IPS-18a (cell line): ENCODE measurements at regions not wholly inside any gene's neighbourhood (a gene's known extent, or its start where the extent isn't known, plus 50 kb on each side); places are given as distances from the start of the nearest gene placed in this dataset.

Experiments
- H3K27ac ChIP-seq: one replicate; pipeline ENCODE4 v1.5.1; 2013; ENCODE audit warnings: low read length
- H3K27me3 ChIP-seq: one replicate; pipeline ENCODE4 v1.6.1; 2013; ENCODE audit warnings: mild to moderate bottlenecking, low read length; ENCODE audit not compliant: control insufficient read depth, insufficient read depth
- H3K36me3 ChIP-seq: one replicate; pipeline ENCODE4 v1.6.1; 2013; ENCODE audit warnings: low read depth, low read length; ENCODE audit not compliant: control insufficient read depth
- H3K4me1 ChIP-seq: one replicate; pipeline ENCODE4 v1.6.1; 2013; ENCODE audit warnings: low read depth, low read length; ENCODE audit not compliant: control insufficient read depth
- H3K4me3 ChIP-seq: one replicate; pipeline ENCODE4 v1.5.1; 2013; ENCODE audit warnings: low read length
- H3K9ac ChIP-seq: one replicate; pipeline ENCODE4 v1.6.1; 2013; ENCODE audit warnings: mild to moderate bottlenecking, low read length, moderate library complexity
- H3K9me3 ChIP-seq: one replicate; pipeline ENCODE4 v1.6.1; 2013; ENCODE audit warnings: low read depth, low read length; ENCODE audit not compliant: control insufficient read depth

DNA sequence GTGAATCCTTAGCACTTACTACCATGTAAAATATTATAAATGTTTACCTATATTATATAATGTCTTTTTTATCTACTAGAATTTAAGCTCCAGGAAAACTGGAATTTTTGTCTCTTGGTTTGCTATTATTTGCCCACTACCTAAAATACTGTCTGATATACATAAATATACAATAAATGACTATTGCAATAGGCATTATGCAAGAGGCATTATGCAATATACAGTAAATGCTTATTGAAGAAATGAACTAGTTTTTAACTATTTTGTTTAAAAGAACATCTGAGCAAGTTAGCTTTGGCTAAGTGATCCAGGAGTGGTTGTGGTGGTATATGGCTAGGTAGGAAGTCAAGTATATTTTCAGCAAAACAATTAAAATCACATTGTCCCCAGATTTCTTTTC lies 640.2 kb upstream of the PKN2 start:
- H3K9me3 ChIP-seq, result no peaks in the 10 kb centered on the region
- H3K36me3 ChIP-seq, result no peaks in the 10 kb centered on the region
- no peak overlapping the region for H3K9ac ChIP-seq
- no peak overlapping the region for H3K27ac ChIP-seq
- no peaks in the 10 kb centered on the region for H3K27me3 ChIP-seq
- no peak overlapping the region for H3K4me3 ChIP-seq
- no peaks in the 10 kb centered on the region for H3K4me1 ChIP-seq

DNA sequence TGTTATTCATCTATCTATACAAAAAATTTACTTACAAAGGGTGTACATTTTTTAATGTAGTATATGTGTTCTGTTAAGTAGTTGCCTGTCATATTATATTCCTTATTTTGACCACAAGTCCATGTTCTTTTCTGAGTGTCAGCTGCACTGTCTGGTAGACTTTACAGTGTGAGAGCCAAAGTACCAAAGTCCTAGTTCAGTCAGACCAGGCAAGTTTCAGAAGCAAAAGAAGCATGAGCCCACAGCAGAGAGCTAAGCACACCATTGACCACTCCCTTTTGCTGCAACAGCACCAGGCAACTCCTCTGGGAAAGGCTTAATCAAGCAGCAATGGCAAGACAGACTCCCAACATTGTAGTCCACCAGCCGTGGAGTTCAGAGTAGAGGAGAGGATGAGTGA lies 631.9 kb upstream of the PKN2 start:
- Histone ChIP-seq H3K27ac (no peak overlapping the region), H3K4me1 (no peaks in the 10 kb centered on the region), H3K4me3 (no peak overlapping the region), H3K36me3 (no peaks in the 10 kb centered on the region), H3K9me3 (no peaks in the 10 kb centered on the region), H3K9ac (no peak overlapping the region), H3K27me3 (no peaks in the 10 kb centered on the region)

DNA sequence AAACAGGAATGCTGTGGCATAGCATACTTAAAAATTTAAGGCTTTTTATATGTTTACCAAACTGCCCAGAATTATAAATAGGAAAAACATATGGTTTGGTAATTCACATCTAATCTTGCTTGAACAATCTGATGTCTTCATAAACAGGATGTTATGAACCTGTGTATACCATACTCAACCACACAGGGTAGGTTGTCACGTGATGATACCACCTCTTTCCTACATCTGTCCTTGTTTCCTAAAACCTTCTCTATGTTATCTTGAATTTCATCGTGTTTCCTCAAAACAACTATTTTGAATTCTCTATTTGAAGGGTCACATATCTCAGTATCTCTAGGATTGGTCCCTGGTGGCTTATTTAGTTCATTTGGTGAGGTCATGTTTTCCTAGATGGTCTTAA lies 631.0 kb upstream of the PKN2 start:
- Histone ChIP-seq H3K4me3 (no peak overlapping the region), H3K9ac (no peak overlapping the region), H3K4me1 (no peaks in the 10 kb centered on the region), H3K36me3 (no peaks in the 10 kb centered on the region), H3K27ac (no peak overlapping the region), H3K27me3 (no peaks in the 10 kb centered on the region), H3K9me3 (no peaks in the 10 kb centered on the region)

DNA sequence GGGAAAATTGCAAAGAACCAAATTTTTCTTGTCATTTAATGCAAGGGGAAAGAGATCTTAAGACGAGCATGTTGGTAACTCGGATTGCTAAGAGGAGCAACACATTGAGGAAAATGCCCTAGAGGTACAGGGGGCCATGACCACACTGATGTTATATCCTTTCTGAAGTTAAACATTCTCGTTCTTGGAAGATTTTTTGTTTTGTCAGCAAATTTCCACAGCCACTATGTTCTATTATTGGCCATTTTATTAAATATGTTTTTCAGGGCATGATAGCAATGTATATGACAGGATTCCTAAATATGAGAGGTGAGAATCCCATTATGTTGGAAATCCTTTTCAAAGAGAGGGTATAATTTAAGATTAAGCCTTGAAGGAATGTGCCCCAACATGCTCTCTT lies 627.2 kb upstream of the PKN2 start:
- H3K4me3 ChIP-seq, result no peak overlapping the region
- H3K4me1 ChIP-seq, result no peaks in the 10 kb centered on the region
- H3K9me3 ChIP-seq, result no peaks in the 10 kb centered on the region
- no peak overlapping the region for H3K27ac ChIP-seq
- H3K9ac ChIP-seq, result no peak overlapping the region
- no peaks in the 10 kb centered on the region for H3K36me3 ChIP-seq
- H3K27me3 ChIP-seq, result no peaks in the 10 kb centered on the region

DNA sequence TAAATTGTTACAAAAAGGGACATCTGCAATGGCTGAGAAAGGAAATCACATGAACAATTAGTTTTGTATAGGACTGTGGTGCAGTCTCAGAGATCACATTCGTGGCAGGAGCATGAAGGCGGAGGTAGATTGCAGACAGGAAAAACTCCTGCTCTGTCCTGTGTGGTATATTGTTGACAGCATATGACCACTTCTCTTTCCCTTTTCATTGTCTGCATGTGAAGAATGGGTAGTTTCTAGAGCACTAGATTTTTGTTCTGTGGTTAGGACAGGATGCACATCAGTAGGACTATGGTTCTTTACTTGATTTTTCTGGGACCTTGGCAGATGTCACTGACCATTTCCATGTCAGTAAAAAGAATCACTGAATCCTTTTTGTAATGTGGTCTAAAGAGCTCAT lies 625.9 kb upstream of the PKN2 start:
- Histone ChIP-seq H3K27me3 (no peaks in the 10 kb centered on the region), H3K9me3 (no peaks in the 10 kb centered on the region), H3K36me3 (no peaks in the 10 kb centered on the region), H3K4me3 (no peak overlapping the region), H3K27ac (no peak overlapping the region), H3K9ac (no peak overlapping the region), H3K4me1 (no peaks in the 10 kb centered on the region)

DNA sequence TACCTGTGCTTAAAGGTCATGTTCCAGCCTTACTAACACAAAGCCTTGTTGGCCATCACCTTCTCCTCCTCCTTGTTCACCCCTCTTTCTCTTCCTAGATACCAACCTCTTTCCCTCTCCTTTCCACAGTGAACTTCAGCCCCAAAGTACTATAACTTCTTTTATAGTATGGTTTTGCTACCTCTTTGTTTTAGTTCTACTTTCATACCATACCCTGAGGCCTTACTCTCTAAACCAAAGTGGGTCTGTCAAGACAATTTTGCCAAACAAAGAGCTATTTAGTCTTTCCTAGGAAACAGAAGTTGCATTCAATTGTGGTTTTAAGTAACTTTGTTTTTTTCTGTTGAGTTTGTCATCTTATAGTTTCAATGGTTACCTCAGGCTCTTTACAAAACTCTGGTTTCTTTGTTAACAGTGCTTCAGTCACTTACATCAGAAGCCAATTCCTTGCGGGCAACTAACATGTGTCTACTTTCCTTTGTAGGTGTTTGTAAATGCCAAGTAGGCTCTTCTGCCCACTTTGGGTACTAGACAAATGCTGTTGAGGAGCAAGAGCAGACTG lies 623.9 kb upstream of the PKN2 start:
- no peaks in the 10 kb centered on the region for H3K4me1 ChIP-seq
- H3K9me3 ChIP-seq, result no peaks in the 10 kb centered on the region
- H3K4me3 ChIP-seq, result no peak overlapping the region
- no peaks in the 10 kb centered on the region for H3K36me3 ChIP-seq
- H3K27me3 ChIP-seq, result no peaks in the 10 kb centered on the region
- no peak overlapping the region for H3K9ac ChIP-seq
- no peak overlapping the region for H3K27ac ChIP-seq

DNA sequence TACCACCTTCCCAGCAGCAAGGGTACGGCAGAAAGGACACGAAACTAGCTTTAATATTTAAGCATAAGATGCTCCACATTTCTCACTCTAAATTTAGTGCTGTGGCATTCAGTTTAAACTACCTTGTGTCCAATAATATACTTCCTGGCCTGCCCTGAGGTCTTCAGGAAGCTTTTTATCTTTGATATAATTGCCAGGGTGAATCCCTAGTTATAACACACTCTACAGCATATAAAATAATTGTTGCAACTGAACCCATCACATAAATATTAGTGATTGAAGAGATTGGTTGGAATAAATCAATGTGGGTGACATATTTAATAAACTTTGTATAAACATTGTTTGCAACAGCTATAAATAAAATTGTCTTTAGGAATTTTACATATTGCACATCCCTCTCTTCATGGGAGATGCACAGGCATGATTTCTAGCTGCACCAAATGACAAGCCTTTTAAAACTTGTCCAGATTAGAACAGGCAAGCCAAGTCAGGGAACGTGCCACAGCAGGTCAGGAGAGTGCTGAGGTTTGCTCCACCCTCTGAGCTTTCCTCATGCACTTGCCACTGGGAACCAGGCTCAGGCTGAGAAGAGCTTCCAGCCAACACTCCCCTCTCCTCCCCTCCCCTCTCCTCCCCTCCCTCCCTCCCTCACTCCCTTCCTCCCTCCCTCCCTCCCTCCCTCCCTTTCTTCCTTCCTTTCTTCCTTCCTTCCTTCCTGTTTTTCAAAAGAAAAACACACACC lies 623.2 kb upstream of the PKN2 start:
- no peak overlapping the region for H3K4me3 ChIP-seq
- H3K27me3 ChIP-seq, result no peaks in the 10 kb centered on the region
- H3K36me3 ChIP-seq, result no peaks in the 10 kb centered on the region
- no peaks in the 10 kb centered on the region for H3K9me3 ChIP-seq
- no peak overlapping the region for H3K27ac ChIP-seq
- H3K9ac ChIP-seq, result no peak overlapping the region
- no peaks in the 10 kb centered on the region for H3K4me1 ChIP-seq

GRCh38 chr1:88061492-88062177 lies 622.4 kb upstream of the PKN2 start:
- Histone ChIP-seq H3K27ac (no peak overlapping the region), H3K4me1 (no peaks in the 10 kb centered on the region), H3K9me3 (no peaks in the 10 kb centered on the region), H3K27me3 (no peaks in the 10 kb centered on the region), H3K4me3 (no peak overlapping the region), H3K36me3 (no peaks in the 10 kb centered on the region), H3K9ac (no peak overlapping the region)

DNA sequence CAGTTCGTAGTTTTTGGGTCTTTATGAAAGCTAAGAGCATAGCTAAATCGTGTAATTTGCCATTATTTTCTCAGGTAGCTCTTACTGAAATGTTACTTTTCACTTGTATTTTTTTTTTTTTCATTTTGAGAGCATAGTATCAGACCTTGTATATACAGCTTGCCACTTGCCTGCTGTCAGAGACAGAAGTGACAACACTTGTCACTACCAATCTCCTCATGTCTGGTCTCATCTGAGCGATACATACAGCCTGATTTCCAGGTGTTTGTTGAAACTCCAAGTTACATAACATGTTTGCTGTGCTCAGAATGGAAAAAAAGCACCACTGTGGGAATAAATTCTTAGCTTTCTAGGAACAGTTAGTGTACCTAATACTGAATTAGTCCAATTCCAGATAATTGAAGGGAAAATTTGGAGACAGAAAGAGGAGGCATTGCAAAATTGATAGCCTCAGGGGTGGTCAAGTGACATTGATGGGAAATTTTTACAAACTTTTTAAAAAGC lies 621.4 kb upstream of the PKN2 start:
- no peak overlapping the region for H3K4me3 ChIP-seq
- H3K27me3 ChIP-seq, result no peaks in the 10 kb centered on the region
- no peak overlapping the region for H3K27ac ChIP-seq
- no peak overlapping the region for H3K9ac ChIP-seq
- no peaks in the 10 kb centered on the region for H3K36me3 ChIP-seq
- H3K9me3 ChIP-seq, result no peaks in the 10 kb centered on the region
- H3K4me1 ChIP-seq, result no peaks in the 10 kb centered on the region

GRCh38 chr1:88063605-88064004 lies 620.5 kb upstream of the PKN2 start:
- Histone ChIP-seq H3K36me3 (no peaks in the 10 kb centered on the region), H3K4me1 (no peaks in the 10 kb centered on the region), H3K4me3 (no peak overlapping the region), H3K9ac (no peak overlapping the region), H3K27ac (no peak overlapping the region), H3K9me3 (no peaks in the 10 kb centered on the region), H3K27me3 (no peaks in the 10 kb centered on the region)

DNA sequence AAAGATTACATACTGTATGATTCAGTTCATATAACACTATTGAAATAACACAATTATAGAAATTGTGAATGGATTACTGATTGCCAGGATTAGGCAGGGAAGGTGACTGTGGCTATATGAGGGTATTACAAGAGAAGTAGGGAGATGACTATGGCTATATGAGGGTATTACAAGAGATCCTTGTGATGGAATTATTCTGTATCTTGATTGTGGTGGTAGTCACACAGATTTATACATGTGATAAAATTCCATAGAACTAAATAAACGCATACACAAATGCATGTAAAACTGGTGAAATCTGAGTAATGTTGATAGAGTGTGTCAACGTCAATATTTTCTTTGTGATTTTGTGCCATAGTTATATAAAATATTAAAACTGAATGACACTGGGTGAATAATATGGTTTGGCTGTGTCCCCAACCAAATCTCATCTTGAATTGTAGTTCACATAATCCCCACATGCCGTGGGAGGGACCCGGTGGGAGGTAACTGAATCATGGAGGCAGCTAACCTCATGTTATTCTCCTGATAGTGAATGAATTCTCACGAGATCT lies 615.6 kb upstream of the PKN2 start:
- no peaks in the 10 kb centered on the region for H3K9me3 ChIP-seq
- H3K27me3 ChIP-seq, result no peaks in the 10 kb centered on the region
- H3K36me3 ChIP-seq, result no peaks in the 10 kb centered on the region
- H3K4me3 ChIP-seq, result no peak overlapping the region
- H3K27ac ChIP-seq, result no peak overlapping the region
- H3K9ac ChIP-seq, result no peak overlapping the region
- no peaks in the 10 kb centered on the region for H3K4me1 ChIP-seq
